Amygdala (tissue), 56 donors: ENCODE measurements at regions not wholly inside any gene's neighbourhood (a gene's known extent, or its start where the extent isn't known, plus 50 kb on each side); places are given as distances from the start of the nearest gene placed in this dataset.

Experiments
- DNase-seq, 56 donors: peaks; one replicate each; lab custom pipeline; 2025; lab: John Stamatoyannopoulos, UW

DNA sequence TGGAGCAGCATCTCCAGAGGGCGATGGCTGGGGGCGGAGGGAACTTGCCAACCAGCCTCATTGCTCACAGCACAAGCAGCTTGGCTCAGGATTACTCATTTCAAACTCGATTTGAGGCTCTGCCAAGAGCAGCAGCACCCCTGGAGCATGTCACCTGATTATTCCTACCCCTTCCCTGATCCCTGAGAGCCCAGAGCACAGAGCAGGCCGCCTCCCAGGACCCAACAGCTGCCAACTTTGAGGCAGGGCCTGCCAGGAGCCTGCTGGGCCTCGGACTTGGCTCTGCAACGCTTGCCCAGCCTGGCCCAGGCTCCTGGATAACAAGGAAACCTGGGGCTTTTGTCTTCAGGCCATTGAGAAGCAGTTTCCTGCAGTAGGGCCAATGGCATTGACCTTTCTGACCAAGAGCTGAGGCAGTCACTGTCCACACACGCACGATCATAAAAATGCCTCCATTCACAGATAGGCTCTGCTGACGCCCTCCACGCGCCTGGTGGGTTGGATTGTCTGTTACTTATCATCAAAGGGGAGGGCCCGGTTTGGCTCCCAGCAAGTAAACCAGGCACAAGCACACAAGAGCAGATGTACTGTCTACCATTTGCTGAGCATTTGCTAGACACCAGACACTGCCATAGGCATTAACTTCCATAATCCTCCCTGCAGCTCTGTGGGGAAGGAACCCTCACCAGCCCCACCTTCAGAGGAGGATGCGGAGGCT, 406.6 kb upstream of the EEF2KMT start:
- DNase-seq: peak in 49 of 56 donors; percentile 4 to 84 (median 38)

DNA sequence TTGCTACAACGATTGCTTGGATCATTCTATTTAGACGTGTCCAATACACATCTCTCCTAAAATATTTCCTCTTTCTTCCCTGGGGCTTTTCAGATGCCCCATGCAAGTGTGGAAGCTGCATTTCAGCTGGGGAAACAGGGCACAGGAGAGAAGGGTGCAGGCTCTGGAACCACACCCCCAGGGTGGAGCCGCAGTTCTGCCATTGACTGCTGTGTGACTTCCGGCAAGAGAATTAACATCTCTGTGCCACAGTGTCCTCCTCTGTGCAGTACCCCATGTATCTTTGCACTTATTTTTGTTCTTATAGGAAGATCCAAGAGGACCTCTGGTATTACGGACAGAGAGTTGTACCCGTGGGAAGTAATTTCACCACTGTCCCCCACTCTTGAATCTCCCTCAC, 405.3 kb upstream of the EEF2KMT start:
- no peak for DNase-seq

DNA sequence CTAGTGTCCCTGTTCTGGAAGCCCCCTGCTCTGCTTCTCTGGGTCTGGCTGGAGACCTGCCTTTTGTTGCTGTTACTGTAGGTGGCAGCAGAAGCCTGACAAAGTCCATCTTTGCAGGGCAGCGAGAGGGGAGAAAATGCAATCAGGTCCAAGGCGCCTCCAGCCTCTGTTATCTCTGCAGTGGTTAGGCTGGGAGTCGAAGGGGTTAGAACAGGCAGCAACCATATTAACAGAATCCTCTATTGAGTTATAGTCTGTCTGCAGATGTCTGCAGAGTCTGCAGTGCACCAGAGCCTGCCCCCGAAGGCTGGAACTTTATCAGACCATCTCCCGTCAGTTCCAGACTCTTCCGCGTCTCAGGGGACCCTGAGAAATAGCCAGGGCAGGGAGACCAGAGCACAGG, 404.9 kb upstream of the EEF2KMT start:
- peak in 19 of 56 donors; percentile 2 to 32 (median 9) for DNase-seq

DNA sequence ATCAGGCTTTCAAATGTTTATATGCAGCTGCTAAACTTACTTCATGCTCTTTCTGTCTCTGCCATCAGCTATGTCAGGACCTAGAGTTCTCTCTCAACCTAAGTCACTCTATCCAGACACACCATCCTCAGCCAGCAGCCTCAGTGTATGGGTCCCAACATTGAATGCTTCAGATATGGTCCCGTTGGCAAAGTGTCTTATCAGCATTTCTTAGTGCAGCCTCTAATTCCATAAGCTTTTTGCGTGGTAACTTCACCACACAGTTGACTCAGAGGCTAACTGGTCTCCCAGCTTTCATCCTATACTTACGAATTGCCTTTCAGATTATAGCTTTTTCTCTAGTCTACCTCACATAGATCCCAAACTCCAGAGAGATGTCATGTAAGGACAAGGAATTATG, 402.9 kb upstream of the EEF2KMT start:
- no peak for DNase-seq

DNA sequence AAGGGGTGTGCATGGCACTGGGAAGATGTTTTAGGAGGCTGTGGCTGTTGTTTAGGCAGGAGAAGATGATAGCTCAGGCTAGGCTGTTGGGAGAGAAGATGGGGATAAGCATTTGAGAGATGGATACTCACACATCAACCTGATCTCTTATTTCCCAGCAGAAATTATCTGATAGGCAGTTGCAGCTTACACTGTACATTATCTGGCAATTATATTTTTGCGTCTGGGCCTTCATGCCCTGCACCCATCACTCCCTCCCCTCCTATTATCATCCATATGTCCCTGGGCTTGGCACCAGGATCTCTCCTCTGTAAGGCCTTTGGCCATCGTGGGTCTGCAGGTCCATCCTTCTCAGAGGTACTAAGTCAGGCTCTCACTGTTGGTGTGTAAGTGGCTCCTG, 401.0 kb upstream of the EEF2KMT start:
- peak in 1 of 56 donors; percentile 0 for DNase-seq

DNA sequence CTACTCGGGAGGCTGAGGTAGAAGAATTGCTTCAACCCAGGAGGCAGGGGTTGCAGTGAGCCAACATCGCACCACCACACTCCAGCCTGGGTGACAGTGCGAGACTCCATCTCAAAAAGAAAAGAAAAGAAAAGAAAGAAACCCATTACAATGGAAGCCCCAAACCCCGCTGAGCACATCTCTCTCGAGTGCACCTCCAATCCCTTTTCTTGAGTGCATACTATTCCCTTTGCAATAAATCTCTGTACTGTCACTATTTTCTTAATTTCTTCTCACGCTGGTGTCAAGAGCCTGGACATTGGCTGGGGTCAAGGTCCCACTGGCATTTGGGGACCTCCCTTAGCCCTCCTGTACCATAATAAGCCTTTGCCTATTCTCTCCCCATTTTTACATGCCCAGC, 398.4 kb upstream of the EEF2KMT start:
- DNase-seq: no peak

DNA sequence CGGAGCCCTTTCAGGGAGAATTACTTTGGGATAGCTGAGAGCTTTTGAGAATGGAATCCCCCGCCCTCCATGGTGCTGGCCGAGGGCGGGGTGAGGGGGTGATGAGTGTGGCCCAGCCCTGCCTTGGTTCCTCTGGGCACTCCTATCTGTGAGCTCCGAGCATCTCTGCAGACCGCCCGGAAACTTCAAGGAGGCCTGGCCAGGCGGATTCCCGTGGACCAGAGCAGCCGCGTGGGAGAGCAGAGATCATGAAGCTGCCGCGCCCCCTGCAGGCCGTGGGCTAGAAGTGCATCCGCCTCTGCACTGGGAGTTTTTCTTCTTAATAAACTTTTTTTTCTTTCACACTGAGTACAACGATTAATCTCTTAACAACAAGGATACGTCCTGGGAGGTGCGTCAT, 392.9 kb upstream of the EEF2KMT start:
- DNase-seq: peak in 35 of 56 donors; percentile 1 to 63 (median 20)

DNA sequence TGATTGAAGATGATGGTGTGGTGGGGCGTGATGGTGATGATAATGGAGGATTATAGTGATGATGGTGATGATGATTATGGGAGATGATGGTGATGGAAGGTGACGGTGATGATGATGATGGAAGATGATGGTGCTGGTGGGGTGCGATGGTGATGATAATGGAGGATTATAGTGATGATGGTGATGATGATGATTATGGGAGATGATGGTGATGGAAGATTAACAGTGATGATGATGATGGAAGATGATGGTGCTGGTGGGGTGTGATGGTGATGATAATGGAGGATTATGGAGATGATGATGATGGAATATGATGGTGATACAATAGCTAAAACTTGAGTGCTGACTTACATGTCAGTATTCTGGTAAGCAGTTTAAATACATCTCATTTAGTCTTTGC, 391.0 kb upstream of the EEF2KMT start:
- DNase-seq: no peak

DNA sequence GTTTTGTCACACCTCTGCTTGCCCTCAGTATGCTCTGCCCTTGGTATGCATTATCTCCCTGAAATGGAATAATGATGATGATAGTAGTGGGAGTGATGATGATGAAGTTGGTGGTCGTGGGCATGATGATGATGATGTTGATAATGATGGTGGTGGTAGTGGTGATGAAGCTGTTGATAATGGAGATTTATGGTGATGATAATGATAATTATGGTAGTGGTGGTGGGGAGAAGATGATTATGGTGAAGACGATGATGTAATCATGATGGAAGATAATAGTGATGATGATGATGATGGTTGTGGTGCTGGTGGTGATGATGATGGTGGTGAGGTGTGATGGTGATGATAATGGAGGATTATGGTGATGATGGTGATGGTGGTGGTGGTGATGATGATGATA, 390.1 kb upstream of the EEF2KMT start:
- no peak for DNase-seq

DNA sequence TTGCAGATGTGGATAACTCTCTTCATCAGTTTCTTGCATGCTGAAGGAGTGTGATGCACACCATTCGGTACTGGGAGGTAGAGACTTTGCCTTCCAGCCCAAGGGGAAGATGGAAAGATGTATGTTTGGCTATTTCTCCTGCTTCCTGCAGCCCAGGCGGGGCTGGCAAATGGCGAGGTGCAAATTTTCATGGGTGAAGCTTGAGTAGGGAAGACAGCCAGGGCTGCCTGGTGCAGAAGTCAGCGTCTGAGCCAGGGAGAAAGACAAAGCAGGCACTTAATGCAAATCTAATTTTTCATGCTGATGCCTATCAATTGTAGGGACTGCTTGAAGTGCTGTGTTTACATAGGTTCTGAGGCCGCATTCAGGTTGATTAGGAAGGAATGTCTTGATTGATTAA, 384.7 kb upstream of the EEF2KMT start:
- no peak for DNase-seq

DNA sequence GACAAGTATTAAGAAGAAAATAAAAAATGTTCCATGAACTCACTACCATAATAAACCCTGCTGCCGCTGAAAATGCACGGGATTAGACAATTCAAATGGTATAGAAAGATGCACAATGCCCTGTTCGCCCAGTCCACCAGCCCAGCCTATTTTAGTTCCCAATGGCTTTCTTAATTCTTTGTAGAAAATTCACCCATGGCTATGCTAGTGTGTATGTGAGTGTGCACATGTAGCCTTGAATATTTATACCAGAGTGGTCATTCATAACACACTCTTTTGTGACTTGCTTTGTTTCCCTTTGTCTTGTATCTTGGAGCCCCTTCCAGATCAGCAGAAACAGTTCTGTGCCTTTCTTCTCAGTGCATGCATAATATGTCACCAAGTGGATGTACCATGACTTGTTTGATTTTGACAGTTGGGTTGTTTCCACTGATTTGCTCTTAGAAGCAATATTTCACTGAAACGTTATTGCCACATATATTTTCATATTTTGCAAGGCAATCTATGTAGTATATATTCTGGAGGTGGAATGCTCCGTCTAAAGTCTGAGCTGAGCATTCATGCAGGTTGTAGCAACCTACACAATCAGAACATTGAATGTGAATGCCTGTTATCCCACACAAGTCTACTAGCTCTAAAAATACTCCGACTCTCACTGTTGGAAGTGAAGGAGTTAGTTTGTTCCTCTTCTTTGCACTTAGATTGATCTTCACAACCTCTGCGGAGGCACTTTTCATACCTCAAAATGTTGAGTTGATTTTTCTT, 383.0 kb upstream of the EEF2KMT start:
- no peak for DNase-seq

DNA sequence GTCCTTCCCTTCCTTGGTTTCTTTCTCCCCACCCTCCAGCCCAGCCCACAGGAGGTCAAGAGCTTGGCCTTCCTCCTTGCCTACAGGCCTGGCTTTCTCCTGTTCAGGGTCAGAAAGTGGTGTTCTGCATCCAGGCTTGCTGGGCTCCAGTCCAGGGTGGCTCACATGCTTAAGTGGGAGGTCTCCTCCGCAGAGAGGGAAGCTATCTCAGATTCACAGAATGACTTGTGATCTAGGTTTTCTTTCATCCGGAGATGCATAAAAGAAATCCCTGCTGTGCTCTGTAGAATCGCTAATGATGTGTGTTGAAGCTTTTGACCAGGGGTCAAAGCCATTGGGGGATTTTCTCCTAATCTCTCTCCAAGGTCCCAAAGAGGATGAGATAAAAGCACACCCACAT, 382.3 kb upstream of the EEF2KMT start:
- no peak for DNase-seq

DNA sequence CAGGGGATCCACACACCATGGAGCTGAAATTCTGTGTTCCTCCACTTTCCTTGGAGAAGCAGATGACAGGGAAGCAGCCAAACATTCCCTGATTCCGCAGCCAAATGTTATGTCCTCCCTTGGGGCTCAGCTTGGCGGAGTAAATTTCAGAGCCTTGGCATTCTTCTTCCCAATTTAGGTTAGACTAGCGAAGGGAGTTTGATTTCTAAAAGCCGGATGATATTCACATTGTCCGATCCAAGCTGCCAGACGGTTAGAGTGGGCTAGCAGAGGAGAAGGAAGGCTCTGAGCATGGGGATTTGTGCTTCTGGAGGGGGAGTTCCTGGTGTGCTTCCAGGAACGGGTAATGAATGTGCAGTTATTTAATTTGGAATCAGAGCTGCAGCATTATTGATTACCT, 380.4 kb upstream of the EEF2KMT start:
- DNase-seq: no peak

DNA sequence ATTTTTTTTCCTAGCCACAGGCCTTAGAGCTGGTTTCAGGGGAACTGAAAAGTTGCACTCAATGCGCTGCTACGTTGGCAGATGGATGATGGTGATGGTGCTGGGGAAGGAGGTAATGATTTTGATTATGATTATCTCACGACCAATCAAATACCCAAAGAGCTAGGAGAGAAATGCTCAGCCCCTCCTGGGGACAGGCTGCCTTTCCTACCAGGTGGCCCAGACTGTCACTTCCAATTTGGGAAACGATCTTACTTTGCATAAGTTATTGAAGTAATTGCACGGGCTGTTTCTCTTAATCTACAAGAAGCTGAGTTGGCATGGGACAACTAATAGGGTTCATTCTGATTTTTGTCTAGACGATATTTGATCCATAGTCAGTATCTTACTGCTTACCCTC, 379.7 kb upstream of the EEF2KMT start:
- no peak for DNase-seq

DNA sequence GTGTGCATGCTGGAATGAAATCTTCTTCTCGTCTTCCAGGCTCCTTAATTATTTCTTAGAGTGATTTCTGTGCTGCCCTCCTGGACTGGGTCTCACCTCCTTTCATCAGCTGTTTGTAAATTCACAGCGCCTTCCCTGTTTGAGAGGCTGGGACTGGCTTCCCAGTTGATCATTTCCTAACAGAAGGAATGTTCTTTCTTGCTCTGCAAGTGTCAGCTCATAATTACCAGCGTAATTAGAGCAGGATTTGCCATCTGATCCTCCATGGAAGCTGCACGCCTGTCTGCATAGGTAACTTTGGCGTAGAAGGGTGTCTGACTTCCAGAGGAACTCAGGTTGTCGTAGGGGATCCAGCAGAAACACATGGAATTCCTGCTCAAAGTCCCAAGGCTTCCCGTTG, 375.0 kb upstream of the EEF2KMT start:
- DNase-seq: no peak

DNA sequence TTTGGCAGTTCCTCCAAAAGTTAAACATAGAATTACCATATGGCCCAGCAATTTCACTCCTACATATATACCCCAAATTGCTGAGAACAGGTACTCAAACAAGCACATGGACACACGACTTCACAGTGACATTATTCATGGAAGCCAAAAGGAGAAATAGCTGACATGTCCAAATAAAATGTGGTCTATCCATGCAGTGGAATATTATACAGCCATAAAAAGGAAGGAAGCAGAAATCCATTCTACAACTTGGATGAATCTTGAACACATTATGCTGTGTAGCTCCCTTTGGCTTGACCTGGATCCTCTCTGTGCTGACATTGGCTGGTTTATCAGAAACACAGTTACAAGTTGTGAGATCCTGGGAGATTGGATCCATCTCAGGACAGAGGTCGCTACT, 370.9 kb upstream of the EEF2KMT start:
- no peak for DNase-seq

DNA sequence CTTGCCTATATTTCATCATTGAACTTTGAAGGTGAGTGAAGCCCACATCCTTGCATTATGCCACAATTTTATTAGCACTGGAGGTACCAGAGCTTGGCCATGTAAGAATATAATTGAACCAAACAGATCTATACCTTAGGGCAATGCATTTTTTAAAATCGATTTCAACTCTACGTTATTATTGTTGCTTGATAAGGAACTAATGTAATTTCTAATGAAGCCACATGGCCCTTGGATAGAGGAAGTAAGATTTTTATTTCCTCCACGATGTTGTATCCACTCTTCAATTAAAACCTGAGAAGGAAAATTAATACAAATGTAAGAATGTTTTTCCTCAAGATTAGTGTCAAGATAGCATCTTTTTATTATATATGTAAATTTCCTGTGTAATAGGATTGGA, 370.0 kb upstream of the EEF2KMT start:
- no peak for DNase-seq

DNA sequence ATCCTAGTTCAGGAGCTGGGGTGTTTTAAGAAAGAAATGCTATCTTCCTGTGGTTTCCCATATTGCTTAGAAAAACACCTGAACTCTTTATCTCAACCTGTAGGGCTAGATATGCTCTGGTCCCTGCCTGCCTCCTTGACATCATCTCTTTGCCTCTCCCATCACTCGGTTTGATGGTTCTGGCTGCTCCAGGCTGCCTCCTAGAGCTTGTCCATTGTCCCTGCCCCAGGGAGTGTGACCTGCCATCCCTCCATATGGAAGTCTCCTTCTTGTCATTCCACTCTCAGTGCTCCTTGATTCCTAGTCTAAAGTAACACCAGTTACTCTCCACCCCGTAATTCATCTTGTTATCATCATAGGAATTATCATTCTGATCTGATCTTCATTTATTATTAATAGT, 369.0 kb upstream of the EEF2KMT start:
- no peak for DNase-seq

DNA sequence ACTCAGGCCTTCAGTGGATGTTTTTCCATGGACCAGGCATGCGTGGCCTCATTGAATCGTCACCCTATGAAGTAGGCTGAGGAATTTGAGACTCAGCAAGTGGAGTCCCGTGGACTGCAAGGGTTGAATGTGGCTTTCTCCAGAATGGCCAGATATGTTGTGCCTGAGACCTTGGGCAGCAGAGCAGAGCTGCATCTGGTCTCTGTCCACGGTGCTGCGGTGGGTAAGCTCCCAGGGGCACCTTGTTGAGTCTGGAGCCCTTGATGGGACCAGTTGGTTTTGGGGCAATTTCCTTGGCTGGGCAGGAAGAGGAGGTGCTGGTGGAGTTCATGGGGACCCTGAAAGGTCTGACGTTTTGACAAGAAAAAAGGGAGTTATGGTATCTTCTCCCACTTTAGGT, 368.1 kb upstream of the EEF2KMT start:
- no peak for DNase-seq

DNA sequence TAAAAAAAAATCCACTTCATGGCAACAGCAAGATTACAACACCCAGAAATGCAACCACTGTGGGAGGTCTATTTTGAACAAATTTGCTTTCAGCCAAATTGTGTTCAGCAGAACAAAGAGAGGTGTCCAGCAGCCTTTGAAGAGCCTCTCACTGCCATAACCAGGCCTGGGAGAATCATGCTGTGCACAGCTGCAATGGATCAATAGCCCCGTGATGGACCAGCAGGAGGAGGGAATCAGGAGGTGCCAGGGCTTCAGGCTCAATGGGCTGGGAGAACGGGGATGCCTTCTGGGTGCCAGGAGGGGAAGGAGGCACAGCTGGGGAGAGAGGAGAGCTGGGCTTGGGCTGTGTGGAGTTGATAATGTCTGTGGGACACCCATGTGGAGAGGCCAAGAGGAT, 366.2 kb upstream of the EEF2KMT start:
- DNase-seq: no peak

DNA sequence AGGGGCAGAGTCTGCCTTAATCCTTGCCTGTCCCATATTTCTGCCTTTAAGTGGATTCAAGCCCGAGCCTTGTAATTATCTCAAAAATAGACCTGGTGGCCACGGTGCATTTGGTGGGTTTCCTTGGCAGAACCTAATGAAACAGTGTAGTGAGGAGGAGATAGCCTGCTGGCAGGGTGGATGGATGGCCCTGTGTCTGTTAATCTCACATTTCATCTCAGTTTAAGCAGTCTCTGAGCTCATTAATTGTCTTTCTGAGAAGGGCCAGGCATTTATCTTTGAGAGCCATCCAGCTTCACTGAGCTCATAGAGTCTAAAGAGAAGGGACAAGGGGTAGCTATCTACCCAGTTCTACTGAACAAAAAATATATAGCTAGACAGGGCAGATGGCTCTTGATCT, 364.0 kb upstream of the EEF2KMT start:
- DNase-seq: no peak

DNA sequence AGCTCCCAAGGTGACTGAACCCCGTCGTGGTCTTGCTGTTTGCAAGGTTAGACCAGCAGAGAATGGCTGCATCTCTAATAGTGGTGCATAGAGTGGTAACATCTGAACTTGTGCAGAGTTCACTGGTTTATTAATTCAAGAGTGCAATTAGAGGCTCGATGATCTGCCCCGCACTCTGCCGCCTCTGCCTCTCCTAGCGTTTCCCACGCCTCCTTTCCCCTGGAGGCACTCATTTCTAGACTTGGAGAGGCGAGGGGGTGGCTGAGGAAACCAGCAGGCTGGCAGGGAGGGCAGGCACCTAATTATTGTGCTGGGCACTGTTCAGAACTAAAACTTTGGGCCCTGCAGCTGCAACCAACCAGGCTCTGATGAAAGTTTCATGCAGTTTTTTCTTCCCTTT, 363.5 kb upstream of the EEF2KMT start:
- DNase-seq: no peak
